H1 (cell line): ENCODE measurements at regions not wholly inside any gene's neighbourhood (a gene's known extent, or its start where the extent isn't known, plus 50 kb on each side); places are given as distances from the start of the nearest gene placed in this dataset.

Experiments
- CTCF ChIA-PET: fragments of 300-600 bp; sonication (Branson Sonifier 250); formaldehyde crosslinking; loops from one replicate; lab custom pipeline; 2021; ENCODE audit not compliant: partially characterized antibody; lab: Charles Lee
- POLR2A ChIA-PET: fragments of 300-600 bp; sonication (Branson Sonifier 250); formaldehyde crosslinking; loops from one replicate; lab custom pipeline; 2021; ENCODE audit warnings: inconsistent platforms; ENCODE audit not compliant: partially characterized antibody; lab: Charles Lee
- DNase-seq, 2 experiments: peaks; one replicate each; pipeline versions ENCODE4 v3.0.0 to v3.0.0-alpha.2; 2010 to 2022; ENCODE audit warnings: low spot score in 2 of 2, low read depth in 1 of 2, mixed read lengths in 1 of 2
- FAIRE-seq: peaks from 2 replicates; lab custom pipeline; 2011; peaks lifted over from hg19 to GRCh38; lab: Jason Lieb, UNC
- H2AFZ ChIP-seq: 2 replicates; pipeline ENCODE4 v1.8.1; 2012; ENCODE audit warnings: low read length, inconsistent platforms
- H2AK5ac ChIP-seq: 2 replicates; pipeline ENCODE4 v1.6.1; 2013; ENCODE audit warnings: low read depth, low read length
- H2BK120ac ChIP-seq: replicated peaks from 2 replicates; pipeline ENCODE3; 2013; ENCODE audit warnings: low read depth, low read length, inconsistent platforms
- H2BK12ac ChIP-seq: 2 replicates; pipeline ENCODE4 v1.6.1; 2013; ENCODE audit warnings: low read depth, low read length
- H2BK15ac ChIP-seq: 2 replicates; pipeline ENCODE4 v1.6.1; 2013; ENCODE audit warnings: low read length
- H2BK20ac ChIP-seq: 2 replicates; pipeline ENCODE4 v1.6.1; 2013; ENCODE audit warnings: low read length
- H2BK5ac ChIP-seq: 2 replicates; pipeline ENCODE4 v1.6.1; 2013; ENCODE audit warnings: low read depth, low read length
- H3K14ac ChIP-seq: 2 replicates; pipeline ENCODE4 v1.6.1; 2013; ENCODE audit warnings: inconsistent platforms; ENCODE audit not compliant: insufficient read length
- H3K18ac ChIP-seq: 2 replicates; pipeline ENCODE4 v1.6.1; 2013; ENCODE audit warnings: low read length; ENCODE audit errors: extremely low read depth
- H3K23ac ChIP-seq: 2 replicates; pipeline ENCODE4 v1.6.1; 2013; ENCODE audit warnings: inconsistent platforms; ENCODE audit not compliant: insufficient read length
- H3K23me2 ChIP-seq: 2 replicates; pipeline ENCODE4 v1.6.1; 2013; ENCODE audit warnings: low read depth, low read length
- H3K27ac ChIP-seq: 2 replicates; pipeline ENCODE4 v1.6.1; 2011; ENCODE audit warnings: low read depth, low read length, inconsistent platforms
- H3K27me3 ChIP-seq, 4 experiments: replicated peaks in 1 of 4; 1 replicate in 1 of 4; 2 replicates in 3 of 4; pipeline versions ENCODE4 v1.6.1 to v1.8.1; 2011 to 2013; ENCODE audit warnings: low read length in 3 of 4, mild to moderate bottlenecking in 3 of 4, inconsistent platforms in 2 of 4, mixed read lengths in 2 of 4, moderate library complexity in 1 of 4; ENCODE audit not compliant: control insufficient read depth in 3 of 4, insufficient read depth in 3 of 4; ENCODE audit errors: extremely low read depth in 1 of 4
- H3K36me3 ChIP-seq, 4 experiments: 2 replicates each; pipeline versions ENCODE4 v1.6.1 to v1.8.1; 2011 to 2013; ENCODE audit warnings: mild to moderate bottlenecking in 4 of 4, low read length in 3 of 4, moderate library complexity in 2 of 4, control low read depth in 1 of 4, inconsistent platforms in 1 of 4; ENCODE audit not compliant: insufficient read depth in 4 of 4, control insufficient read depth in 2 of 4
- H3K4ac ChIP-seq: replicated peaks from 2 replicates; pipeline ENCODE3; 2013; ENCODE audit warnings: low read length, low read depth, mixed read lengths, inconsistent platforms; ENCODE audit not compliant: insufficient read length
- H3K4me1 ChIP-seq, 4 experiments: replicated peaks in 1 of 4; 1 replicate in 1 of 4; 2 replicates in 3 of 4; pipeline versions ENCODE4 v1.6.1 to v1.8.1; 2011 to 2013; ENCODE audit warnings: low read length in 3 of 4, inconsistent platforms in 2 of 4, mixed read lengths in 1 of 4; ENCODE audit not compliant: insufficient read depth in 4 of 4, control insufficient read depth in 3 of 4
- H3K4me2 ChIP-seq, 2 experiments: 2 replicates each; pipeline versions ENCODE4 v1.6.1 to v1.8.1; 2011 to 2013; ENCODE audit warnings: low read depth in 2 of 2, low read length in 2 of 2, control low read depth in 1 of 2, inconsistent platforms in 1 of 2, mild to moderate bottlenecking in 1 of 2; ENCODE audit not compliant: insufficient read depth in 1 of 2
- H3K4me3 ChIP-seq, 4 experiments: fragments of 200-600, 300-600 bp in 1 of 4; sonication (generic), shearing (Covaris generic), sonication (Bioruptor Twin) in 1 of 4; 2 replicates each; pipeline versions ENCODE4 v1.5.1 to v1.8.1; 2011 to 2016; ENCODE audit warnings: low read length in 4 of 4, low read depth in 3 of 4, control low read depth in 2 of 4, inconsistent platforms in 2 of 4, mild to moderate bottlenecking in 2 of 4, mixed read lengths in 1 of 4, moderate library complexity in 1 of 4; ENCODE audit not compliant: insufficient read depth in 2 of 4; ENCODE audit errors: extremely low read depth in 1 of 4
- H3K56ac ChIP-seq: replicated peaks from 2 replicates; pipeline ENCODE3; 2013; ENCODE audit warnings: low read depth, mild to moderate bottlenecking, mixed read lengths, low read length, inconsistent platforms; ENCODE audit not compliant: insufficient read length
- H3K79me1 ChIP-seq: 2 replicates; pipeline ENCODE4 v1.6.1; 2013; ENCODE audit warnings: low read depth, low read length, control low read depth
- H3K79me2 ChIP-seq, 2 experiments: 2 replicates each; pipeline versions ENCODE4 v1.6.1 to v1.8.1; 2012 to 2013; ENCODE audit warnings: low read length in 2 of 2, mild to moderate bottlenecking in 2 of 2, inconsistent platforms in 1 of 2; ENCODE audit not compliant: insufficient read depth in 2 of 2, control insufficient read depth in 1 of 2
- H3K9ac ChIP-seq, 4 experiments: replicated peaks in 1 of 4; 1 replicate in 1 of 4; 2 replicates in 3 of 4; pipeline versions ENCODE4 v1.6.1 to v1.8.1; 2011 to 2013; ENCODE audit warnings: low read depth in 3 of 4, low read length in 3 of 4, control low read depth in 2 of 4, mild to moderate bottlenecking in 2 of 4, moderate library complexity in 2 of 4, inconsistent platforms in 1 of 4; ENCODE audit errors: extremely low read depth in 1 of 4
- H3K9me3 ChIP-seq, 2 experiments: 2 replicates each; pipeline versions ENCODE4 v1.6.1 to v1.8.1; 2012 to 2013; ENCODE audit warnings: mild to moderate bottlenecking in 2 of 2, moderate library complexity in 2 of 2, control low read depth in 1 of 2, inconsistent platforms in 1 of 2, low read depth in 1 of 2, low read length in 1 of 2, mixed read lengths in 1 of 2; ENCODE audit not compliant: insufficient read depth in 2 of 2
- H4K20me1 ChIP-seq, 2 experiments: replicated peaks in 1 of 2; 2 replicates each; pipeline versions ENCODE3 to v1.8.1; 2011 to 2013; ENCODE audit warnings: inconsistent platforms in 2 of 2, low read length in 2 of 2, mild to moderate bottlenecking in 1 of 2; ENCODE audit not compliant: insufficient read depth in 2 of 2, control insufficient read depth in 1 of 2
- H4K5ac ChIP-seq: 2 replicates; pipeline ENCODE4 v1.6.1; 2013; ENCODE audit warnings: low read length, low read depth, mixed read lengths, inconsistent platforms; ENCODE audit not compliant: insufficient read length
- H4K8ac ChIP-seq: 2 replicates; pipeline ENCODE4 v1.8.0; 2013; ENCODE audit warnings: mild to moderate bottlenecking, moderate library complexity, low read length, inconsistent platforms; ENCODE audit not compliant: insufficient read depth; ENCODE audit errors: extremely low read depth
- H4K91ac ChIP-seq: replicated peaks from 2 replicates; pipeline ENCODE3; 2013; ENCODE audit warnings: low read length, mixed read lengths, inconsistent platforms; ENCODE audit not compliant: insufficient read length
- BACH1 ChIP-seq: IDR thresholded peaks from 2 replicates; pipeline ENCODE4 v1.6.1; 2012; ENCODE audit warnings: low read length, improper control_type of control experiment
- CHD1 ChIP-seq: IDR thresholded peaks from 2 replicates; pipeline ENCODE4 v1.6.1; 2012; ENCODE audit warnings: low read depth, low read length, improper control_type of control experiment
- HDAC2 ChIP-seq, 2 experiments: fragments of 300-600 bp in 1 of 2; sonication (generic) in 1 of 2; IDR thresholded peaks; 2 replicates each; pipeline ENCODE4 v1.6.1; 2011 to 2012; ENCODE audit warnings: low read depth in 2 of 2, low read length in 2 of 2, mild to moderate bottlenecking in 2 of 2, moderate library complexity in 2 of 2, borderline replicate concordance in 1 of 2, inconsistent platforms in 1 of 2
- MAFK ChIP-seq: IDR thresholded peaks from 2 replicates; pipeline ENCODE4 v1.6.1; 2012; ENCODE audit warnings: low read depth, mild to moderate bottlenecking, improper control_type of control experiment, low read length
- NANOG ChIP-seq: IDR thresholded peaks from 2 replicates; pipeline ENCODE4 v1.6.1; 2011; ENCODE audit warnings: low read length, low read depth, mild to moderate bottlenecking, inconsistent platforms; ENCODE audit not compliant: insufficient read depth, poor library complexity, severe bottlenecking
- RAD21 ChIP-seq, 2 experiments: IDR thresholded peaks in 1 of 2; conservative IDR thresholded peaks in 1 of 2; 2 replicates each; pipeline ENCODE4 v1.6.1; 2011; ENCODE audit warnings: low read depth in 2 of 2, low read length in 2 of 2, improper control_type of control experiment in 1 of 2, inconsistent platforms in 1 of 2, mild to moderate bottlenecking in 1 of 2, moderate library complexity in 1 of 2
- RFX5 ChIP-seq: IDR thresholded peaks from 2 replicates; pipeline ENCODE4 v1.6.1; 2011; ENCODE audit warnings: low read depth, low read length, improper control_type of control experiment, borderline replicate concordance
- SP1 ChIP-seq: IDR thresholded peaks from 2 replicates; pipeline ENCODE4 v1.6.1; 2011; ENCODE audit warnings: low read depth, low read length
- WGBS, 2 experiments: shearing (Covaris generic) in 1 of 2; methylation state at CpG; one replicate each; pipeline versions ENCODE4 v1.1.6 to v1.1.7; 2013 to 2015; ENCODE audit warnings: low lambda C conversion rate in 2 of 2, mixed read lengths in 2 of 2, inconsistent platforms in 1 of 2, low coverage in 1 of 2, missing lambda C conversion rate in 1 of 2; ENCODE audit not compliant: insufficient replicate concordance in 2 of 2, insufficient coverage in 1 of 2, insufficient read length in 1 of 2; ENCODE audit errors: extremely low coverage in 1 of 2, missing lambda C conversion rate in 1 of 2; 5-methylcytosine and 5-hydroxymethylcytosine counted together
- TF ChIP-seq, protein P1 (sequence below), 3 experiments: IDR thresholded peaks; 1 replicate in 2 of 3; 2 replicates in 1 of 3; pipeline versions ENCODE4 v1.5.1 to v1.6.1; 2011; ENCODE audit warnings: low read length in 3 of 3, mild to moderate bottlenecking in 3 of 3, inconsistent platforms in 2 of 3, low read depth in 1 of 3, moderate library complexity in 1 of 3; ENCODE audit not compliant: insufficient read depth in 1 of 3; ENCODE audit errors: control extremely low read depth in 1 of 3

DNA sequence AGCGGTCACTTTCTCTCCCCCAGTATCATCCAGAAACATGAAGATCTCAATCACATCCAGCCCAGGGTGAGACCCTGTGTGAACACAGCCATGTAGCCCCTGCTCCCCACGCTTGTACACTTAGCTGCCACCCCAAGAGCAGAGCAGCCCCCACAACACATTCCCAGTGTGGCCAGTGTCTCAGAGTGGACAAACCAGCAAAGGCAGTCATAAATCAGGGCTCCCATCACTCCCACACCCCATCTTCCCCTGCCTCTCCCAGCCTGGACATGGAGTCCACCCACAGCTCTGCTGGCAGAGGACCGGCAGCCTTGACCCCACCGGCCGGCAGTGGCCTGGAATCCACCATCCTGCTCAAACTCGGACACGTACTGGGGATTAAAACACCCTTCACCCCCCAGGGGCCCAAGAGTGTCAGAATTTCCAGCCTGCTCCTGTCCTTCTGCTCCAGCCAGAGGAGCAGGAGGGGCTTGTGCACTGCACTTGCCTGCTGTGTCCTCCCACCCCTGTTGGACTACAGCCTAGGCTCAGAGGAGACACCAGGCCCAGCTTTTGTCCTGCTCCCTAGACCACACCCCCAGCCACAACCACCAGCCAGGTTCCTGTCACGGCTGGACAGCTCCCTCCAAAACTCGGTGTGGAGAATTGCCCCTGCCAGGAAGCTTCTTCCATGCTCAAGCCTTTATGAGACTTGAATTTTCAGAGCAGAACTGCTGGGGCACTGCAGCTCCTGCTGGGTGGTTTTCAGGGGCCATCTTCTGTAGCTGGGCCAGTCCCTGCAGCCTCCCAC, 206.1 kb downstream of the SMAD2 start:
- H3K18ac ChIP-seq, result no peak overlapping the region
- no peak overlapping the region for H2BK120ac ChIP-seq
- H3K36me3 ChIP-seq, result no peaks in the 10 kb centered on the region
- no peak overlapping the region for H3K4ac ChIP-seq
- WGBS, 2 experiments, result 85% methylated on average over 9 of the region's 9 CpGs; no CpG with 5 or more reads in 1 of the 2 experiments
- no peak overlapping the region for H3K27ac ChIP-seq
- no peak overlapping the region for H3K23ac ChIP-seq
- no peak overlapping the region for H2AFZ ChIP-seq
- no peak overlapping the region for H4K5ac ChIP-seq
- no peak overlapping the region; the same call in 1 of the 2 replicates for H4K8ac ChIP-seq
- H2BK20ac ChIP-seq, result no peak overlapping the region
- H3K23me2 ChIP-seq, result no peaks in the 10 kb centered on the region; the same call in 1 of the 2 replicates
- ChIA-PET POLR2A (no interaction called here), CTCF (interaction anchor here (0.8 to 2.0 kb wide), 9 partner anchors 10 to 508 kb away, joined by 3 to 6 read pairs (median 3); no protein-coding TSS in a partner anchor)
- no peak for FAIRE-seq
- no peak overlapping the region for H4K91ac ChIP-seq
- H3K56ac ChIP-seq, result no peak overlapping the region
- H4K20me1 ChIP-seq, result no peaks in the 10 kb centered on the region
- no peak overlapping the region for H3K4me2 ChIP-seq
- DNase-seq, result no peak
- no peaks in the 10 kb centered on the region; a peak in 1 of 7 replicates for H3K4me1 ChIP-seq
- H3K9ac ChIP-seq, result no peak overlapping the region
- H3K27me3 ChIP-seq, result no peaks in the 10 kb centered on the region; a peak in 1 of 7 replicates
- H3K9me3 ChIP-seq, result no peaks in the 10 kb centered on the region
- H2BK12ac ChIP-seq, result no peak overlapping the region
- no peaks in the 10 kb centered on the region for H3K79me1 ChIP-seq
- H3K14ac ChIP-seq, result no peak overlapping the region
- H3K4me3 ChIP-seq, result no peak overlapping the region
- no peaks in the 10 kb centered on the region for H3K79me2 ChIP-seq
- H2BK5ac ChIP-seq, result no peak overlapping the region
- H2AK5ac ChIP-seq, result no peak overlapping the region
- no peak overlapping the region for H2BK15ac ChIP-seq
- TF ChIP-seq, protein P1, sequence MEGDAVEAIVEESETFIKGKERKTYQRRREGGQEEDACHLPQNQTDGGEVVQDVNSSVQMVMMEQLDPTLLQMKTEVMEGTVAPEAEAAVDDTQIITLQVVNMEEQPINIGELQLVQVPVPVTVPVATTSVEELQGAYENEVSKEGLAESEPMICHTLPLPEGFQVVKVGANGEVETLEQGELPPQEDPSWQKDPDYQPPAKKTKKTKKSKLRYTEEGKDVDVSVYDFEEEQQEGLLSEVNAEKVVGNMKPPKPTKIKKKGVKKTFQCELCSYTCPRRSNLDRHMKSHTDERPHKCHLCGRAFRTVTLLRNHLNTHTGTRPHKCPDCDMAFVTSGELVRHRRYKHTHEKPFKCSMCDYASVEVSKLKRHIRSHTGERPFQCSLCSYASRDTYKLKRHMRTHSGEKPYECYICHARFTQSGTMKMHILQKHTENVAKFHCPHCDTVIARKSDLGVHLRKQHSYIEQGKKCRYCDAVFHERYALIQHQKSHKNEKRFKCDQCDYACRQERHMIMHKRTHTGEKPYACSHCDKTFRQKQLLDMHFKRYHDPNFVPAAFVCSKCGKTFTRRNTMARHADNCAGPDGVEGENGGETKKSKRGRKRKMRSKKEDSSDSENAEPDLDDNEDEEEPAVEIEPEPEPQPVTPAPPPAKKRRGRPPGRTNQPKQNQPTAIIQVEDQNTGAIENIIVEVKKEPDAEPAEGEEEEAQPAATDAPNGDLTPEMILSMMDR (IDR thresholded peaks at IDR 0.05; ENCODE audit: control extremely low read depth in 1 of 3, insufficient read depth in 1 of 3, low read depth in 1 of 3, low read length in 3 of 3), result no peak
- TF ChIP-seq NANOG (no peak), MAFK (no peak), CHD1 (no peak), HDAC2 (IDR thresholded peaks at IDR 0.05; ENCODE audit: borderline replicate concordance in 1 of 2, low read depth in 2 of 2, low read length in 2 of 2) (no peak), SP1 (no peak), RFX5 (no peak), RAD21 (IDR thresholded peaks at IDR 0.05 in 1 of 2, conservative IDR thresholded peaks at IDR 0.05 in 1 of 2; ENCODE audit: low read depth in 2 of 2, low read length in 2 of 2) (no peak), BACH1 (no peak)
